Natural killer cell (primary cell): ENCODE measurements at regions not wholly inside any gene's neighbourhood (a gene's known extent, or its start where the extent isn't known, plus 50 kb on each side); places are given as distances from the start of the nearest gene placed in this dataset.
"Not testable (repeated sequence)": the region's sequence is repeated elsewhere in the genome, so short reads cannot be mapped to it uniquely, and the experiment has no call there.

Experiments
- ATAC-seq, 3 donors: fragments of 150-1000 bp in 2 of 3; fragments of 200-7000 bp in 1 of 3; cut with Tn5 transposase; 1 replicate in 1 of 3; 2 replicates in 2 of 3; pipeline ENCODE4 v1.10.0; 2021; ENCODE audit warnings: mild to moderate bottlenecking in 2 of 3, moderate library complexity in 2 of 3
- DNase-seq, 2 donors: peaks; one replicate each; pipeline versions ENCODE4 v3.0.0 to v3.0.0-alpha.2; 2013 to 2021; ENCODE audit warnings: mixed read lengths in 1 of 2
- H3K27ac ChIP-seq: one replicate; pipeline ENCODE4 v1.5.1; 2013; ENCODE audit warnings: mild to moderate bottlenecking, low read length
- H3K27me3 ChIP-seq: one replicate; pipeline ENCODE4 v1.6.1; 2013; ENCODE audit warnings: low read length; ENCODE audit not compliant: control insufficient read depth, insufficient read depth
- H3K36me3 ChIP-seq: one replicate; pipeline ENCODE4 v1.6.1; 2013; ENCODE audit warnings: low read length; ENCODE audit not compliant: control insufficient read depth, insufficient read depth
- H3K4me1 ChIP-seq: one replicate; pipeline ENCODE4 v1.6.1; 2013; ENCODE audit warnings: low read length; ENCODE audit not compliant: control insufficient read depth, insufficient read depth
- H3K4me3 ChIP-seq: one replicate; pipeline ENCODE4 v1.5.1; 2013; ENCODE audit warnings: low read length
- H3K9me3 ChIP-seq: one replicate; pipeline ENCODE4 v1.6.1; 2013; ENCODE audit warnings: low read length; ENCODE audit not compliant: control insufficient read depth, insufficient read depth
- H3K27ac Mint-ChIP-seq, 2 donors: one replicate each; pipeline ENCODE4 v1.8.0; 2022; ENCODE audit warnings: mild to moderate bottlenecking in 2 of 2, mixed read lengths in 2 of 2, moderate library complexity in 1 of 2
- H3K27me3 Mint-ChIP-seq, 2 donors: one replicate each; pipeline ENCODE4 v1.8.0; 2022; ENCODE audit warnings: low read depth in 2 of 2, mixed read lengths in 2 of 2
- H3K36me3 Mint-ChIP-seq: one replicate; pipeline ENCODE4 v1.8.0; 2022; ENCODE audit warnings: mixed read lengths
- H3K4me1 Mint-ChIP-seq, 2 donors: one replicate each; pipeline ENCODE4 v1.8.0; 2022; ENCODE audit warnings: mixed read lengths in 2 of 2
- H3K4me3 Mint-ChIP-seq: one replicate; pipeline ENCODE4 v1.8.0; 2022; ENCODE audit warnings: mild to moderate bottlenecking, moderate library complexity, mixed read lengths
- H3K9me3 Mint-ChIP-seq, 2 donors: one replicate each; pipeline ENCODE4 v1.8.0; 2022; ENCODE audit warnings: mixed read lengths in 2 of 2
- CTCF ChIP-seq: fragments of 200-600 bp; IDR thresholded peaks from one replicate; pipeline ENCODE4 v1.8.0; 2022; ENCODE audit warnings: antibody characterized with exemption
- WGBS: methylation state at CpG from one replicate; pipeline ENCODE4 v1.1.7; 2013; ENCODE audit warnings: missing lambda C conversion rate; ENCODE audit not compliant: insufficient coverage; 5-methylcytosine and 5-hydroxymethylcytosine counted together
- intact Hi-C: fragments of 100-400 bp; cut with micrococcal nuclease; formaldehyde crosslinking; loops from one replicate; pipeline ENCODE4 v1.14.2; 2022

GRCh38 chr5:143588933-143589662, 185.6 kb upstream of the NR3C1 start:
- 92% methylated on average over 7 of the region's 7 CpGs for WGBS
- intact Hi-C loops = no loop called here
- ATAC-seq = no peak

GRCh38 chr5:143588121-143588520, 184.6 kb upstream of the NR3C1 start:
- H3K27me3 Mint-ChIP-seq, H3K4me1 ChIP-seq, H3K27ac ChIP-seq, H3K27me3 ChIP-seq, ATAC-seq, H3K27ac Mint-ChIP-seq, H3K9me3 Mint-ChIP-seq, DNase-seq, H3K36me3 ChIP-seq, intact Hi-C loops, H3K9me3 ChIP-seq, H3K36me3 Mint-ChIP-seq, H3K4me3 ChIP-seq, H3K4me3 Mint-ChIP-seq: not testable (repeated sequence)
- WGBS = 50% methylated on average over 1 of the region's 3 CpGs
- peaks cover 9 to 12% of the 10 kb centered on the region in 2 donors for H3K4me1 Mint-ChIP-seq

More at GRCh38 chr5:143588933-143589662, 185.6 kb upstream of the NR3C1 start:
- peaks cover 3% of the 10 kb centered on the region for H3K4me1 ChIP-seq
- no peaks in the 10 kb centered on the region for H3K36me3 Mint-ChIP-seq
- no peaks in the 10 kb centered on the region for H3K36me3 ChIP-seq
- no peak overlapping the region for H3K4me3 ChIP-seq
- H3K27me3 Mint-ChIP-seq = peaks cover 0 to 6% of the 10 kb centered on the region in 2 donors
- DNase-seq = no peak
- peaks cover 0 to 4% of the 10 kb centered on the region in 2 donors for H3K4me1 Mint-ChIP-seq
- H3K9me3 Mint-ChIP-seq = no peaks in the 10 kb centered on the region
- H3K9me3 ChIP-seq = no peaks in the 10 kb centered on the region
- H3K27ac ChIP-seq = no peak overlapping the region
- no peaks in the 10 kb centered on the region for H3K27me3 ChIP-seq
- no peak overlapping the region for H3K4me3 Mint-ChIP-seq
- H3K27ac Mint-ChIP-seq = no peak overlapping the region
- TF ChIP-seq CTCF = no peak

- Mint-ChIP-seq H3K9me3 (no peaks in the 10 kb centered on the region), H3K36me3 (no peaks in the 10 kb centered on the region), H3K27ac (no peak overlapping the region), H3K4me3 (no peak overlapping the region), H3K4me1 (peaks cover 16 to 18% of the 10 kb centered on the region in 2 donors), H3K27me3 (peaks cover 0 to 6% of the 10 kb centered on the region in 2 donors)
- H3K9me3 ChIP-seq = no peaks in the 10 kb centered on the region
- DNase-seq (no peak), ATAC-seq (no peak)
- no peak overlapping the region for H3K4me3 ChIP-seq
- H3K27me3 ChIP-seq = no peaks in the 10 kb centered on the region
- no peak overlapping the region for H3K27ac ChIP-seq
- H3K4me1 ChIP-seq = peaks cover 4% of the 10 kb centered on the region
- TF ChIP-seq CTCF = no peak
- WGBS = 100% methylated on average over 1 of the region's 1 CpG
- intact Hi-C loops = no loop called here
- H3K36me3 ChIP-seq = no peaks in the 10 kb centered on the region
Measured at GRCh38 chr5:143586781-143587362, 183.4 kb upstream of the NR3C1 start.

- Mint-ChIP-seq H3K9me3 (no peaks in the 10 kb centered on the region), H3K4me3 (no peak overlapping the region), H3K4me1 (peaks cover 16 to 18% of the 10 kb centered on the region in 2 donors), H3K27ac (no peak overlapping the region), H3K27me3 (peaks cover 0 to 6% of the 10 kb centered on the region in 2 donors), H3K36me3 (no peaks in the 10 kb centered on the region)
- DNase-seq = no peak
- H3K9me3 ChIP-seq = no peaks in the 10 kb centered on the region
- H3K36me3 ChIP-seq = no peaks in the 10 kb centered on the region
- H3K4me3 ChIP-seq = no peak overlapping the region
- H3K27me3 ChIP-seq = no peaks in the 10 kb centered on the region
- TF ChIP-seq CTCF = no peak
- peaks cover 4% of the 10 kb centered on the region for H3K4me1 ChIP-seq
- no peak overlapping the region for H3K27ac ChIP-seq
- intact Hi-C loops = no loop called here
- no peak for ATAC-seq
Measured at GRCh38 chr5:143585970-143586369, 182.5 kb upstream of the NR3C1 start.
